Kidney epithelial cell (primary cell): ENCODE measurements at regions not wholly inside any gene's neighbourhood (a gene's known extent, or its start where the extent isn't known, plus 50 kb on each side); places are given as distances from the start of the nearest gene placed in this dataset.

ENCODE experiments used
- DNase-seq: peaks from one replicate; pipeline ENCODE4 v3.0.0-alpha.2; 2010; ENCODE audit warnings: low read depth
- H3K27me3 ChIP-seq: 2 replicates; pipeline ENCODE4 v1.6.0; 2011; ENCODE audit warnings: low read length; ENCODE audit not compliant: control insufficient read depth, insufficient read depth
- H3K36me3 ChIP-seq: 2 replicates; pipeline ENCODE4 v1.5.1; 2011; ENCODE audit warnings: low read length; ENCODE audit not compliant: control insufficient read depth, insufficient read depth
- H3K4me3 ChIP-seq: 2 replicates; pipeline ENCODE4 v1.5.1; 2011; ENCODE audit warnings: low read depth, mild to moderate bottlenecking, control low read depth, low read length
- TF ChIP-seq, protein P1 (sequence below): IDR thresholded peaks from 2 replicates; pipeline ENCODE4 v1.5.1; 2011; ENCODE audit warnings: mild to moderate bottlenecking, moderate library complexity, low read length, control low read depth, inconsistent platforms; ENCODE audit not compliant: insufficient read depth, poor library complexity, severe bottlenecking

DNA sequence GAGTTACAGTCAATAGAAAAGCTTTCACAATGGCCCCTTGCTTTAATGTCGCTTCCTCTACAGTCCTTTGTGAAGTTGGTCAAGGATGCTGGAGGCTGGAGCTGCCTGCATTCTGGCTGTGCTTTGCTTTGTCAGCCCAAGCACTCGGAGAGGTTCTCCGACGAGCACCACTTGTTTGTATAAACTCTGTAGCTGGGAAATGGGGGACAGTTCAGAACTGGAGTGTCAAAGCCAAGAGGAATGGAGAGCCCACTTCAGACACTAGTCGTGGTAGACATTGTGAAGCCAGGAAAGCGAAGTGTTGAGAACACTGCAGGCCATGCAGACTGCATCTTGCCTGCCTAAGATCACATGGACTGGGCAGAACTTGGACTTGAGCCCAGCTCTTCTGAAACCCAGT is 330.3 kb downstream of the GADD45G start:
- TF ChIP-seq, protein P1, sequence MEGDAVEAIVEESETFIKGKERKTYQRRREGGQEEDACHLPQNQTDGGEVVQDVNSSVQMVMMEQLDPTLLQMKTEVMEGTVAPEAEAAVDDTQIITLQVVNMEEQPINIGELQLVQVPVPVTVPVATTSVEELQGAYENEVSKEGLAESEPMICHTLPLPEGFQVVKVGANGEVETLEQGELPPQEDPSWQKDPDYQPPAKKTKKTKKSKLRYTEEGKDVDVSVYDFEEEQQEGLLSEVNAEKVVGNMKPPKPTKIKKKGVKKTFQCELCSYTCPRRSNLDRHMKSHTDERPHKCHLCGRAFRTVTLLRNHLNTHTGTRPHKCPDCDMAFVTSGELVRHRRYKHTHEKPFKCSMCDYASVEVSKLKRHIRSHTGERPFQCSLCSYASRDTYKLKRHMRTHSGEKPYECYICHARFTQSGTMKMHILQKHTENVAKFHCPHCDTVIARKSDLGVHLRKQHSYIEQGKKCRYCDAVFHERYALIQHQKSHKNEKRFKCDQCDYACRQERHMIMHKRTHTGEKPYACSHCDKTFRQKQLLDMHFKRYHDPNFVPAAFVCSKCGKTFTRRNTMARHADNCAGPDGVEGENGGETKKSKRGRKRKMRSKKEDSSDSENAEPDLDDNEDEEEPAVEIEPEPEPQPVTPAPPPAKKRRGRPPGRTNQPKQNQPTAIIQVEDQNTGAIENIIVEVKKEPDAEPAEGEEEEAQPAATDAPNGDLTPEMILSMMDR, result no peak
- DNase-seq, result no peak
- Histone ChIP-seq H3K27me3 (peaks cover 4% of the 10 kb centered on the region), H3K36me3 (no peaks in the 10 kb centered on the region), H3K4me3 (no peak overlapping the region)

DNA sequence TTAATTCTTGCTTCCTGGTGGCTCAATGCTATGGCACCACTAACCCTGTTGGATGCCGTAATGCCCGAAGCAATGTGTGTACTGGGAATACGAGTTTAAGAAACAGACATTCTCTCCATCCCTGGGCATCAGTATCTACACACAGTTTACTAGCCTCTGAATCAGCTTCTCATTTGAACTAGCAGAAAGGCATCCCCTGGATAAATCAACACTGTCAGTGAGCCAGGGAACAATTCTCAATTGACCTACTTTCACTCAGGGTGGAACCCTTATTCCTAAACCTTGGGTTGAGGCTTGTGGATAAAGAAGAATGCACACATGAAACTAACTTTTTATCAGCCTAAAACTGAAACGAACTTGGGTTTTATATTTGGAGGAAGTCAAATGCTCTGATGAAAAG is 331.0 kb downstream of the GADD45G start:
- no peaks in the 10 kb centered on the region for H3K36me3 ChIP-seq
- DNase-seq, result no peak
- no peak overlapping the region for H3K4me3 ChIP-seq
- H3K27me3 ChIP-seq, result peaks cover 4% of the 10 kb centered on the region
- TF ChIP-seq, protein P1, result no peak

DNA sequence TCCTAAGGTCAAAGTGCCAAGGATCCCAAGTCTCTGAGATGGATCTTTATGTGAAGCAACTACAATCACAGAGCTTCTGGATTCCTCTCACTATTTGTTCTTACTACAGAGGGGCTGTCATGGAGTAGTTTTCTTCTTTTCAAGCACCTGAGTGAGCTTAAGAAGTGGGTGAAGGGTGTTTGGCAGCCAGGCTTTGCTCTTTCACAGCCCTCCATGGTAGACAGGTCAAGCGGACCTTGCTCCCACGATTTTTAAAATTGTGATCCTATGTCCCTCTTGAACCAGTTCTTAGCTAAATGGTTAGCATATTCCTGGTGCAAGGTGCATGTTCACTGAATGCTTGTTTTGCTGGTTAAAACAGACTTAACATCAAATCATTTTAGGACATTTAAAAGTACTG is 332.2 kb downstream of the GADD45G start:
- no peak overlapping the region for H3K4me3 ChIP-seq
- no peak for DNase-seq
- TF ChIP-seq, protein P1, result no peak
- peaks cover 4% of the 10 kb centered on the region for H3K27me3 ChIP-seq
- no peaks in the 10 kb centered on the region for H3K36me3 ChIP-seq

DNA sequence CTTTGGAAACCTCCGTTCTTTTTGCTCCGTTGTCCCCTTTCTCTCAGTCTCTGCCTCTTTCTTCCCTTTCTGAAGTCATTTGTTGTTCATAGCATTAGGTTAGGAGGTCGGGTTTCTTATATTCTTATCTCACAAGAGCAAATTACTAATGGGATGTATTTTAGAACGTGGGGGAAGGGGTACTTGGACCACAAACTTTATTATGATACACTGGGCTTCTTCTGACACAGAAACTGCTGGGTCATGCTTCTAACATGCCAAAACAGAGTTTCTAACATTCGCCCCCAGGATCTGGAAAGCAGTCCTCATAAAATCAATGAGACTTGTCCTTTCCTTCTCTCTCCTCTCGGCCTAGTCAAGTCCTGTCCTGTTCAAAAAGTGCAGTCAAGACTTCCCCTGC is 334.4 kb downstream of the GADD45G start:
- H3K36me3 ChIP-seq, result no peaks in the 10 kb centered on the region
- TF ChIP-seq, protein P1, result no peak
- peaks cover 4% of the 10 kb centered on the region for H3K27me3 ChIP-seq
- H3K4me3 ChIP-seq, result no peak overlapping the region
- no peak for DNase-seq

DNA sequence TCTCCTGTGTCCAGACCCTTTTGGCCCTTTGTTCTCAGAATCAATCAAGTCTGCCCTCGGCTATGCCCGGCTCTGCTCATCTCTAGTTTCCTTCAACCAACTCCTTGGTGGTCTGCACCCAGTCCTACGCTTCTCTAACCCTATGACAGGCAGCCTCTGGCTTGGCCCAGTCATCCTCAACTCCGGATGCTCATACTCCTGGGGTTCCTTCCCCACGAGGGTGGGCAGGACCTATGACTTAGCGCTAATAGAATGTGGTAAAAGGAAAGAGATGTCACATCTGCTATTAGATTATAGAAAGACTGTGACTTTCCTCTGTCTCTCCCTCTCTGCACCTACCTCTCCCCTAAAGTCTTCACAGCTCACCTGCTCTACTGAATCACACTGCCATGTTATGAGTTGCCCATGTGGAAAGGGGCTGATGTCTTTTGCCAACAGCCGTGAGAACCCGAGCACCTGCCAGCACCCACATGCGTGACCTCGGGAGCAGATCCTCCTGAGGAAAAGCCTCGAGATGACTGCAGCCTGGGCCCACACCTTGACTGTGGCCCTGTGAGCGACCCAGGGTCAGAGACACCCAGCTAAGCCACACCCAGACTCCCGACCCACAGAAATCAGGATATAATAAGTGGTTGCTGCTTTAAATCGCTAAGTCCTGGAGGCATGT is 334.9 kb downstream of the GADD45G start:
- DNase-seq, result no peak
- H3K36me3 ChIP-seq, result no peaks in the 10 kb centered on the region
- H3K27me3 ChIP-seq, result peaks cover 4% of the 10 kb centered on the region
- H3K4me3 ChIP-seq, result no peak overlapping the region
- TF ChIP-seq, protein P1, result no peak

DNA sequence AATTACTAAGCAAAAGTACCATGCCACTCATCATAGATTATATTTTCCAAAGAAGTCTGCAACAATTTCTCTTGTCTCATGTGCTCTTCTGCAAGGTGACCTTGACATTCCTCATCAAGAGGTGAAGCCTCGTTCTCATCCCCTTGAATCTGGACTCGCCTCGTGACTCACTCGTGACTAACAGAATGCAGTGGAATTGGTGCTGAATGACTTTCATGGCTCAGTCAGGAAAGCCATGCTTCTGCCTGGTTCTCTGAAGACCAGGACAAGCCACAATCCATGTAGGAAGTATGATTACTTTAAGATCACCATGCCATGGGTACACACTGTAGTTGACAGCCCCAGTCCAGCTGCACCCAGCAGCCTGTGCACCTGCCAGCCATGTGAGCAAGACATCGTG is 335.8 kb downstream of the GADD45G start:
- TF ChIP-seq, protein P1, result no peak
- H3K4me3 ChIP-seq, result no peak overlapping the region
- DNase-seq, result no peak
- no peaks in the 10 kb centered on the region for H3K36me3 ChIP-seq
- H3K27me3 ChIP-seq, result peaks cover 2% of the 10 kb centered on the region
